ENCODE measurements at regions not wholly inside any gene's neighbourhood (a gene's known extent, or its start where the extent isn't known, plus 50 kb on each side); places are given as distances from the start of the nearest gene placed in this dataset.

GRCh38 chr1:244176201-244176600 is 125.1 kb downstream of the ZBTB18 start:
- DNase-seq (ENCODE audit: low read depth in 1 of 2, low spot score in 1 of 2): no peak
- H3K4me3 ChIP-seq (replicated peaks; ENCODE audit: insufficient read depth, low read length): no peak overlapping the region
- TF ChIP-seq REST (IDR thresholded peaks at IDR 0.05; ENCODE audit: insufficient replicate concordance, low read depth) (no peak), CTCF (IDR thresholded peaks at IDR 0.05; ENCODE audit: insufficient read depth, low read length) (no peak), POLR2AphosphoS5 (IDR thresholded peaks at IDR 0.05; ENCODE audit: low read depth) (no peak), GABPA (IDR thresholded peaks at IDR 0.05; ENCODE audit: low read depth) (no peak), SPI1 (IDR thresholded peaks at IDR 0.05; ENCODE audit: borderline replicate concordance, low read depth) (no peak)
- H3K27me3 ChIP-seq (ENCODE audit: insufficient read depth, poor library complexity, severe bottlenecking): no peaks in the 10 kb centered on the region
- no peak overlapping the region for H3K27ac ChIP-seq (replicated peaks)

GRCh38 chr1:244180256-244180655 is 129.2 kb downstream of the ZBTB18 start:
- Histone ChIP-seq H3K27me3 (ENCODE audit: insufficient read depth, poor library complexity, severe bottlenecking) (no peaks in the 10 kb centered on the region), H3K27ac (replicated peaks) (no peak overlapping the region), H3K4me3 (replicated peaks; ENCODE audit: insufficient read depth, low read length) (no peak overlapping the region)
- TF ChIP-seq CTCF (IDR thresholded peaks at IDR 0.05; ENCODE audit: insufficient read depth, low read length): no peak
- TF ChIP-seq GABPA (IDR thresholded peaks at IDR 0.05; ENCODE audit: low read depth): no peak
- no peak for TF ChIP-seq POLR2AphosphoS5 (IDR thresholded peaks at IDR 0.05; ENCODE audit: low read depth)
- no peak for TF ChIP-seq REST (IDR thresholded peaks at IDR 0.05; ENCODE audit: insufficient replicate concordance, low read depth)
- TF ChIP-seq SPI1 (IDR thresholded peaks at IDR 0.05; ENCODE audit: borderline replicate concordance, low read depth): no peak
- no peak for DNase-seq (ENCODE audit: low read depth in 1 of 2, low spot score in 1 of 2)

GRCh38 chr1:244181867-244182266 is 130.8 kb downstream of the ZBTB18 start:
- H3K27me3 ChIP-seq (ENCODE audit: insufficient read depth, poor library complexity, severe bottlenecking): no peaks in the 10 kb centered on the region
- no peak for TF ChIP-seq POLR2AphosphoS5 (IDR thresholded peaks at IDR 0.05; ENCODE audit: low read depth)
- no peak for TF ChIP-seq GABPA (IDR thresholded peaks at IDR 0.05; ENCODE audit: low read depth)
- no peak for TF ChIP-seq SPI1 (IDR thresholded peaks at IDR 0.05; ENCODE audit: borderline replicate concordance, low read depth)
- no peak for TF ChIP-seq REST (IDR thresholded peaks at IDR 0.05; ENCODE audit: insufficient replicate concordance, low read depth)
- no peak for TF ChIP-seq CTCF (IDR thresholded peaks at IDR 0.05; ENCODE audit: insufficient read depth, low read length)
- no peak overlapping the region for H3K4me3 ChIP-seq (replicated peaks; ENCODE audit: insufficient read depth, low read length)
- DNase-seq (ENCODE audit: low read depth in 1 of 2, low spot score in 1 of 2): no peak
- H3K27ac ChIP-seq (replicated peaks): no peak overlapping the region
